ENCODE measurements at regions not wholly inside any gene's neighbourhood (a gene's known extent, or its start where the extent isn't known, plus 50 kb on each side); places are given as distances from the start of the nearest gene placed in this dataset.

DNA sequence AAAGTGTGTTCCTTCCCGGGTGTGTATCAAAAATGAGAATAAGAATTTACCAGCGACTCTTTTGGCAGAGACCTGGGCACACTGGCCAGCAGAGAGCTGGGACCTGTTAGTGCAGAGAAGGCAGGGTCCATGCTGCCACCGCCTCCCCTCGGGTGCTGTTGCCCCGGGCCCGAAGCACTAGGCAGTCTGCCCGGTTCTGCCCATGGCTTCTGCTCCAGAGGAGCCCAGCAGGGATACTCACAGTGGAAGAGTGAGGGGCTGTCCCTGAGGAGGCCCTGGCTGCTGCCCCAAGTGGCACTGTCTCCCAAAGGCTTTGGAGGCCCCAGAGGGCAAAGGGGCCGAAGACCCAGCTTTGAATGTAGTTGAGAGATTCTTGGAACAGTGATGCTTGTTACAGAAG is 80.5 kb downstream of the MIS18A start:
- DNase-seq (ENCODE audit: low spot score in 2 of 2) = no peak
- WGBS, 2 donors = 47 to 55% methylated on average over 8 of the region's 8 CpGs
- intact Hi-C loops (cut with DNase I; ENCODE audit: low total_unique reads) = no loop called here
- no peak for TF ChIP-seq POLR2A (IDR thresholded peaks at IDR 0.05)
- TF ChIP-seq, protein P1, sequence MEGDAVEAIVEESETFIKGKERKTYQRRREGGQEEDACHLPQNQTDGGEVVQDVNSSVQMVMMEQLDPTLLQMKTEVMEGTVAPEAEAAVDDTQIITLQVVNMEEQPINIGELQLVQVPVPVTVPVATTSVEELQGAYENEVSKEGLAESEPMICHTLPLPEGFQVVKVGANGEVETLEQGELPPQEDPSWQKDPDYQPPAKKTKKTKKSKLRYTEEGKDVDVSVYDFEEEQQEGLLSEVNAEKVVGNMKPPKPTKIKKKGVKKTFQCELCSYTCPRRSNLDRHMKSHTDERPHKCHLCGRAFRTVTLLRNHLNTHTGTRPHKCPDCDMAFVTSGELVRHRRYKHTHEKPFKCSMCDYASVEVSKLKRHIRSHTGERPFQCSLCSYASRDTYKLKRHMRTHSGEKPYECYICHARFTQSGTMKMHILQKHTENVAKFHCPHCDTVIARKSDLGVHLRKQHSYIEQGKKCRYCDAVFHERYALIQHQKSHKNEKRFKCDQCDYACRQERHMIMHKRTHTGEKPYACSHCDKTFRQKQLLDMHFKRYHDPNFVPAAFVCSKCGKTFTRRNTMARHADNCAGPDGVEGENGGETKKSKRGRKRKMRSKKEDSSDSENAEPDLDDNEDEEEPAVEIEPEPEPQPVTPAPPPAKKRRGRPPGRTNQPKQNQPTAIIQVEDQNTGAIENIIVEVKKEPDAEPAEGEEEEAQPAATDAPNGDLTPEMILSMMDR (IDR thresholded peaks at IDR 0.05) = no peak
- no peak overlapping the region for H3K4me3 ChIP-seq (ENCODE audit: low read depth, poor library complexity, severe bottlenecking)

- H3K4me3 ChIP-seq (ENCODE audit: low read depth, poor library complexity, severe bottlenecking) = no peak overlapping the region
- WGBS, 2 donors = 26 to 38% methylated on average over 2 of the region's 2 CpGs
- DNase-seq (ENCODE audit: low spot score in 2 of 2) = no peak
- intact Hi-C loops (cut with DNase I; ENCODE audit: low total_unique reads) = no loop called here
- TF ChIP-seq, protein P1 (IDR thresholded peaks at IDR 0.05) = no peak
- no peak for TF ChIP-seq POLR2A (IDR thresholded peaks at IDR 0.05)
These were observed 81.0 kb downstream of the MIS18A start for GRCh38 chr21:32197896-32198295.

GRCh38 chr21:32196001-32196400 is 82.8 kb downstream of the MIS18A start:
- no peak for TF ChIP-seq POLR2A (IDR thresholded peaks at IDR 0.05)
- TF ChIP-seq, protein P1 (IDR thresholded peaks at IDR 0.05) = no peak
- no peak for DNase-seq (ENCODE audit: low spot score in 2 of 2)
- intact Hi-C loops (cut with DNase I; ENCODE audit: low total_unique reads) = no loop called here
- no peak overlapping the region for H3K4me3 ChIP-seq (ENCODE audit: low read depth, poor library complexity, severe bottlenecking)
- WGBS, 2 donors = 89 to 97% methylated on average over 4 of the region's 4 CpGs

GRCh38 chr21:32193098-32193465 is 85.8 kb downstream of the MIS18A start:
- no peak for DNase-seq (ENCODE audit: low spot score in 2 of 2)
- TF ChIP-seq, protein P1 (IDR thresholded peaks at IDR 0.05) = no peak
- intact Hi-C loops (cut with DNase I; ENCODE audit: low total_unique reads) = no loop called here
- 86 to 88% methylated on average over 7 of the region's 7 CpGs for WGBS, 2 donors
- H3K4me3 ChIP-seq (ENCODE audit: low read depth, poor library complexity, severe bottlenecking) = no peak overlapping the region

GRCh38 chr21:32192291-32193097 is 86.4 kb downstream of the MIS18A start:
- no peak overlapping the region for H3K4me3 ChIP-seq (ENCODE audit: low read depth, poor library complexity, severe bottlenecking)
- no peak for TF ChIP-seq POLR2A (IDR thresholded peaks at IDR 0.05)
- TF ChIP-seq, protein P1 (IDR thresholded peaks at IDR 0.05) = no peak
- intact Hi-C loops (cut with DNase I; ENCODE audit: low total_unique reads) = no loop called here
- no peak for DNase-seq (ENCODE audit: low spot score in 2 of 2)
- 84 to 89% methylated on average over 13 of the region's 13 CpGs for WGBS, 2 donors

Measured in lower leg skin (tissue), 4 donors.